SIG-M5 (cell line): ENCODE measurements at regions not wholly inside any gene's neighbourhood (a gene's known extent, or its start where the extent isn't known, plus 50 kb on each side); places are given as distances from the start of the nearest gene placed in this dataset.
"Not testable (repeated sequence)": the region's sequence is repeated elsewhere in the genome, so short reads cannot be mapped to it uniquely, and the experiment has no call there.

Source experiments
- DNase-seq: peaks from one replicate; lab custom pipeline; 2025; lab: John Stamatoyannopoulos, UW

DNA sequence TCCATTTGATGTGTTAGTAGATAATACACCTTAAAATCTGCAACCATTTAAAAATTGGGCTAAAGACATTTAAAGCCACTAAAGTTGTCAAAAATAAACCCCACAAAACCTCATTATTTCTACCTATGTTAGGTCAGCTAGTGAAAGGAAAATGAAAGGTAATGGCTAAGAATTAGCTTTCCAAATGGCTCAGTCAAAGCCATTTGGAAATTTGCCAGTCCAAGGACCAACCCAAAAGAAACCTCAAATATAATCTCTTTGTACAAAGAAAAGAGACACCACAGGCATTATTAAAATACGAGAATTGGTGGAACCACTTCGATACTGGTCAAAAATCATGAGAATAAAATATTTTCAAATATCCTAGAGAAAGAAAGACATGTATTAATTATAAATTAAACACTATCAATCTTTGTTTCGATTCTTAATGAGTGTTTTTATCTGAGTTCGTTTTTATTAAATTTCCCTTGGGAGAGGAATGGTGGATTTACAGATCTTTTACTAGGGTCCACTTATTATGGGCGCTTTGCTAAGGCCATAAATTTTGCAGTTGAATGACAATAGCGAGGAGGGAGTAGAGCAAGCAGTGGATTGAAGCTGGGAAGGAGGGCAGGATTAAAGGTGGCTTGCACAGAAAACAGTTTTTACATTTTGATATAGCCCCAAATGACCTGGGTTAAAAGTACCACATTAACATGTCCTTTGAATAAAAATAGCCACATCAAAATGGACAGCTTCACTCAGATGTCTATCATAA, 116.8 kb upstream of the SHB start:
- no peak for DNase-seq

GRCh38 chr9:38183994-38184568, 115.1 kb upstream of the SHB start:
- no peak for DNase-seq

DNA sequence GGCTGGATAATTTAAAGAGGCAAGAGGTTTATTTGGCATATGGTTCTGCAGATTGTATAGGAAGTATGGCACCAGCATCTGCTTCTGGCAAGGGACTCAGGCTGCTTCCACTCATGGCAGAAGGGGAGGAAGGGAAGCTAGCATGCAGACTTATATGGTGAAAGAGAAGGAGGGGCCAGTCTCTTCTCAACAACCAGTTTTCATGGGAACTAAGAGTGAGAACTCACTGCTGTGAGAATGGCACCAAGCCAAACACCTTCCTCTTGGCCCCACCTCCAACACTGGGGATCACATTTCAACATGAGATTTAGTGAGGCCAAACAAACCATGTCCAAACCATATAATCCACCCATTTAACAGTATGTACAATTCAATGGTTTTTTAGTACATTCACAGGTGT, 113.3 kb upstream of the SHB start:
- no peak for DNase-seq

DNA sequence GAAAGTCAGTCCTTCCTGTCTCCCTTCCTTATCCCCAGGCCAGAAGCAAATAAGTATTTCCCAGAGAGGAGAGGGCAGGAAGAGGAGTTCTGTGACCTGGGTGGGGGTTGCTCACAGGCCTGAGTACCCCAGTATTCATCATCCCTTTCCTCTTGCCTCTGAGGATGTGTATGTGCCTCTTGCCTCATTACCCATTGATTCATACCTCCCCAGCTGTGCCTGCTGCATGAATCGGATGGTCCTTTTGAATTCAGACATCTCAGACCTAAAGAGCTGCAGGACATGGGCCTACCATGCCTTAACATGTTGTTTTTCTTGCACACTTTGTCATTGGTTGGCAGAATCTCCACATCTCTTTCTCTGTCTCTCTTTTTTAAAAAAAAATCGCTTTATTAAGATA, 112.8 kb upstream of the SHB start:
- DNase-seq = no peak

DNA sequence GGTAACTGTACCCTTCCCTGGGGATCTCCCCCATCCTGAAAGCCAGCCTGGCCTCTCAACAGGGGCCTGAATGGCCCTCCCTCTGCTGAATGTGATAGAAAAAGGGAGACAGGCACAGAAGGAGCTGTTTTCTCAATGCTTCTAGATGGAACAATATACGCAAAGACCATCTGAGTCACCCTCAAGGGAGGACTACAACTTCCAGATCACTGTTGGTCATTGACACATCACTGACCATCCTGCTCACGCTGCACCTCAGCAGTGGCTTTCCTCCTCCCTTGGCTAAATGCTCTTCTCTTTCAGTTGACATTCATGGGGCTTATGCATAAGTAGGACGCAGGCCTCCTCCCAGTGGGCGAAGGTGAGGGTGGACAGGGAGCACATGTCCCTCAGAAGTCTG, 112.2 kb upstream of the SHB start:
- no peak for DNase-seq

DNA sequence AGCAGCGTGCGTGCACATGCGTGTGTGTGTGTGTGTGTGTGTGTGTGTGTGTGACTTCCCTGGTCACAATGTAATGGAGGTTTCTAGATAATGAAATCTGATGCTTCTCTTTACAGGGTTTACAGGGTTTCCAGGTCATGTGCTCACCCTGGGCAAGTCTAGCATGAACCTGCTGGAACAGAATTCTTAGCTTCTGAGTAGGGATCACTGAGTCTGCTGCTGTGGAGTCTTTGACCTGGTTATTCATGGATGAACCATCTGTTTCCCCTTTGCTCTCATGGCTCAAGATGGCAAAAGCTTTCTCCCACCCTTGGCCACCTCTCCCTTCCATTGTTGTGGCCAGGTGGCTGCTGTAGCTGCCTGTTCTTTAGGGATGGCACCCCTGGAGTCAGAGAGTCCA, 111.6 kb upstream of the SHB start:
- DNase-seq = no peak

- DNase-seq = no peak
These were observed 110.9 kb upstream of the SHB start for GRCh38 chr9:38179965-38180364.

- no peak for DNase-seq
These were observed 109.2 kb upstream of the SHB start for GRCh38 chr9:38178237-38178636.

GRCh38 chr9:38177680-38178079, 108.7 kb upstream of the SHB start:
- no peak for DNase-seq

DNA sequence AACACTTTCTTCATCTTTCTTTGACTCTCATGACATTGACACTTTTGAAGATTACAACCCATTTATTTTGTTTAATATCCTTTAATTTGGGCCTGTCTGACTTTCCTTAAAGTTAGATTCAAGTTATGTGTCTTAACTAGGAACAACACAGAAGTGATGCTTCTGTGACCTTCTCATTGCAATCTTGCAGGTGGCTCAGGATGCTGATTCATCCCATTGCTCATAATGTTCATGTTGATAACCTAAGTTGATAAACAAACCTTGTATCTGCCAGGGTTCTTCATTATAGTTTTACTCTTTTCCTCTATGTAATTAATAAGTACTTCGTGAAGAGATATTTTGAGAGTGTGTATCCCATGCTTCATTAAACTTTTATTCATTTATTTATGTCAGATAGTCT, 107.2 kb upstream of the SHB start:
- DNase-seq = no peak

- no peak for DNase-seq
These were observed 106.4 kb upstream of the SHB start for GRCh38 chr9:38175423-38175822.

DNA sequence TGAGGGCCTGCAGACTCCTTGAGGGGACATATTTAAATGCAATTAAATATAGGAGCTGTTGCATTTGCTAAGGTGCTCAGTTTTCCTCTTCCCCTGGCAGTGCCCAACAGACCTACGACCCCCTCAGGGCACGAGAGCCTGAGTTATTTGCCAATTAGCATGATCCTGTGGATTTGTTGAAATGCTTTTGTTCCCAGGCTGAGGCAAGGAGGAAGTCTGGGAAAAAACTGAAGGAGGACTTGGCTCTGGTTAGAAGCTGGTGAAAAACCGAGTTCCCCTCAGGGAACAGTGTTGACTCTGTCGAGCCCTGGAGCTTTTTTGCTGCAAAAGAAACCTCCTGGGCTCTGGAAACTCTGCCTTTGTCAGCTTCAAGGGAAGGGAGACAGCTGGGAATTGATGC, 103.6 kb upstream of the SHB start:
- DNase-seq = no peak

GRCh38 chr9:38171926-38172325, 102.9 kb upstream of the SHB start:
- DNase-seq = no peak

- DNase-seq = no peak
These were observed 102.5 kb upstream of the SHB start for GRCh38 chr9:38171538-38171884.

GRCh38 chr9:38170763-38171537, 101.9 kb upstream of the SHB start:
- not testable (repeated sequence) for DNase-seq

GRCh38 chr9:38170155-38170554, 101.1 kb upstream of the SHB start:
- not testable (repeated sequence) for DNase-seq

DNA sequence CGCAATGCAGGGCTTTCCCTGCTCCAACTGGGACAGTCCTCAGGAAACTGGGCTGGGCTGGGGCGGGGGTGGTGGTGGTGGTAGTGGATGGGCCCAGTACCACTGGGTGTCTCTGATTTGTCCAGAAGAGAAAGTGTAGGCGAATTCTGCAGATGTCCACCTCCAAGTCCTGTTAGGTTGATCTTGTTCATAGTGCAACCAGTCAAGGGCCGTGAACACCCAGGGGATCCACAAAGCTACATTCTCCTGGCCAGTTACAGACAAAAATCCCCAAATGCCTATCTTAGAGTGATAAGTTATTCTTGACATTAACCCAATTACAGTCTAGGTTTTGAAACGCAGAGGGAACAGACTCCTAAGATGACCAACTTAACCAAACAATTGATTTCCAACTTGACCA, 97.5 kb upstream of the SHB start:
- no peak for DNase-seq

DNA sequence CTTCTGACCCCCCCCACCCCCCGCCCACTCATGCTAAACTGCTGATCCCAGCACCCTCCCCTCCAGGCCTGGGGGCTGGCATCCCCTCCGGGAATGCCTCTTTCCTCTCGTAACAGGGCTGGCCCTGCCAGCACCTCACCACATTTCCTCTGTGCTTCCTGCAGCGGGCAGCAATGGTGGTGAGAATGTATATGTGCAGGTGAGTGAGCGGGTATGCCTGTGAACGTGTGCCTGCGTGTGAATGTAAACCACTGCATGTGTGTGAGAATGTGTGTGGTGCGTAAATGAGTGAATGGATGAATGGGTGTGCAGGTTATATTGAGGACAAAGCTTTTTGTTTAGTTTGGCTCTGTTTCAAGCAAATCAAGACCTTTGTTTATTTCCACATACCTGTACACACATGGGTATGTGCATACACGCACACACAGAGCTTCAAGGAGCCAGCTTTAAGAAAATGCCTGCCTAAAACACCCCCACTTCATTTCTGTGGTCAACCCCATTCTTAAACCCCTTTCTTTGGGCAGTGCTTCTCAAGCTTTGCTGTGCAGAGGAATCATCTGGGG, 95.7 kb upstream of the SHB start:
- DNase-seq = no peak

DNA sequence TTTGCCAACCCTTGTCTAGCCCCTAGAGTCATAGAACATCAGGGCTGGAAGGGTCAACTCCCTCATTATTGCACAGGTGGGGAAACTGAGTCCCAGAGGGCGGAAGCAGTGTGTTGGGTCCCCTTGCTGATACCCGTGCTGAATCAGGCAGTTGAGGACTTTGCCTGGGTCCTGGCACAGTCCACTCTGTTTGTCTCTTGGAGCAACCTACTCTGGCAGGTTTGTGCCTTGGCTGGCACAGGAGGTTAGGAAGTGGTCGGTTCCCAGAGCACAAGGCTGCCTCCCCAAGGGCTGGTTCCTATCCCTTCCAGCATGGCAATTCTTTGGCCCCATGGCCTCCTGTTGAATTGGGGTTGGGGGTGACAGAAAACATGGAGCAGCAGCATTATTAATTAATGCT, 94.5 kb upstream of the SHB start:
- DNase-seq = no peak

DNA sequence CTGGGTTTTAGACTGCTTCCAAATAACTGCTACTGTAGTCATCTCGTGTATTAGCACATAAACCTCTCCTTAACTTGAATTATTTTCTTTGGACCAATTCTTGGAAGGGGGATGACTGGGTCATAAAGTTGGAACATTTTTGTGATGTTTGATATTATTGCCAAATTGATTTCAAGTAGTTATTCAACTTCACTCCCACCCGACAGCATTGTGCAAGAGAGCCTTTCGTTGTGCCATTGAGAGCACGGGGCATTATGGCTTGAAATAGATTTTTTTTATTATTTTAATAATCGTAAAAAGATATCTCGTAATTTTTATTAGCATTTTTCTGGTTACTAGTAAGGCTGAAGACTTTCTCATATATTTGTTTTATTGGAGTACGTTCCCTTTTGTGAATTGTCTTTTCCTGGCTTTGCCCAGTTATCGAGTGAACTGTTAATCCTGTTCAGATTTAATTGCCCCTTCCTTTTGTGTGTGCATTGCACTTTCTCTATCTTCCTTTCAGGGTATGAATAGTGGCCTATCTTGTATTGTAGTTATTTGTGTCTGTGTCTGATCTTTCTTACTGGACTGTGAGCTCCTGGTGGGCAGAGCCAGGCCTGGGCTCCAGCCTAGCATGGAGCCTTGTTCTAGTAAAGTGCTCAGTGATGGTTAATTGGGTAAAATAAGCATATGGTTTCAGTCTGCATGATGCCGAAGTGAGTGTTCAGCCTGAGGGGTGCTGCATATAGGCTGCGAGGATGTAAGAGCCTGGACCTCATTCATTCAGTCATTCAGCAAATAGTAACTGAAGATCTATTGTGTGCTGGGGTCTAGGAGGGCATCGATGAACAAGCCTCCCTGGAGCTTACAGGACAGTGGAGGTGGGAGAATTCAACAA, 93.5 kb upstream of the SHB start:
- no peak for DNase-seq

- no peak for DNase-seq
These were observed 91.7 kb upstream of the SHB start for GRCh38 chr9:38160613-38161215.

- DNase-seq = no peak
These were observed 90.6 kb upstream of the SHB start for GRCh38 chr9:38159599-38159998.
